SKM-1 (cell line): ENCODE measurements at regions not wholly inside any gene's neighbourhood (a gene's known extent, or its start where the extent isn't known, plus 50 kb on each side); places are given as distances from the start of the nearest gene placed in this dataset.

Source experiments
- DNase-seq: peaks from one replicate; lab custom pipeline; 2025; ENCODE audit not compliant: unreplicated experiment; lab: John Stamatoyannopoulos, UW

GRCh38 chr4:11002961-11003360 lies 318.4 kb upstream of the CLNK start:
- DNase-seq: no peak

DNA sequence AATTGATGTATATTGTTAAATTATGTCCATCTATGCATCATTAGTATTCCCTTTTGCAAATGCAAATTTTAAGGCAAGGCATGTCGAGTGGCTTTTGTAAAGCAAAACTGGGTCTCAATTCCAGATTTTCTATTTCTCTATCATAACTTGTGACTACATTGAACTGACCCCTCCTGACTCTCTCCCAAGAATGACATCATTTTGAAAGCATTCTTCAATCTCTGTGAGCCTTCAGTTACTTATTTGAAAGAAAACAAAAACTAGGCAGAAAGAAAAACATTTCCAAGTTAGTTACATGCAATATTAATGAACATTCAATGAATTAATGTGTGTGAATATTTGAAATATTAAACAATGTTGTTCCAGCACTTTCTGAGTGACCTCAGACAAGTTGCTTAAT lies 314.3 kb upstream of the CLNK start:
- no peak for DNase-seq

GRCh38 chr4:10984815-10985214 lies 300.2 kb upstream of the CLNK start:
- no peak for DNase-seq

DNA sequence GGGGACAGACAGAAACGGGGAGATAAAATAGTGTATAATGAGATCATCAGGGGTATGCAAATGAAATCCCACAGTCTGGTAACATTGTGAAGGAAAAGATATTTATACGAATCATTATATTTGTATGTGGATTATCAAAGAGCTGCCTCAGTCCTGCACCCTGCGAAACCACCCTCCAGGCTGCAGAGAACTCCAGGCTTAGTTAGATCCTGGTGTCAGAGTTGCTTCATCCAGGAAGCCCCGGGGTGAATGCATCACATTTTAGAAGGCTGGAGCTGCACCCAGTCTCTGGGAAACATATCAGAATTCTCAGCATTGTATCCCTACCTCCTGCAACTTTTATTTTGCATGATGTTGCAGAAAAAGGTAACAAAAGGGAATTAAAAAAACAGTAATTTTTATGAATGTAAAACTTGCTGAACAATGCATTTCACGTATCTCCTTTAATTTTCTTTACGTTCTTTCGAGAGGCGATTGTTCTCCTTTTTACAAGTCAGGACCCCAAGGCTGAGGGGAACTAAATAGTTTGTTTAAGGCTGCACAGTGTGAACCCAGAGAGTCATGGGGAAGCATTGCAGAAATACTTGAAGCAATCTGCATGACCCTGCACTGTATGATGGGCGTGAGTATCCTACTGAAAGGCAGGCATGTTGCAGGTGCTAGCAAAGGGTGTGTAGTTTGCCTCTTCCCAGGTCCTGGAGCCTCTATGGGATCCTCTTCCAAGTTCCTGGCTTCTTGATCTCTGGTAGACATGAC lies 299.5 kb upstream of the CLNK start:
- no peak for DNase-seq

- DNase-seq: no peak
These were observed 298.7 kb upstream of the CLNK start for GRCh38 chr4:10983268-10983667.

DNA sequence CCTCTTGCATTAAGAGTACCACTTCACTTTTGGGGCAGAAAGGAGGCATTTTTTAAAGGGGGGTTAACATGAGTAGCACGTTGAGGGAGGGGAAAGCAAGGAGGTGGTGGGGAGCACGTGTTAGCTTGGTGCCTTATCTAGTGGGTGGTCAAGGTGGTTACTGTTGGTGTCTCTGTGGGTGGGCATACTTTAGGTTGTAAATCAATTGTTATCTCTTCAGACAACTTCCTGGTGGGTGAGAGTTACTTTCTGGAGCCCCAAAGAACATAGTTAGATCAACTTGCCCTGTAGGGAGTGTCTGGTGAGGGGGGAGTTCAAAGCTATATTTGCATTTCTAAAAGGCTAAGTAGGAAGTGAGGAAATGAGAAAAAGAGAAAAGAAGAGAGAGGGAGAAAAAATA lies 297.7 kb upstream of the CLNK start:
- DNase-seq: no peak

DNA sequence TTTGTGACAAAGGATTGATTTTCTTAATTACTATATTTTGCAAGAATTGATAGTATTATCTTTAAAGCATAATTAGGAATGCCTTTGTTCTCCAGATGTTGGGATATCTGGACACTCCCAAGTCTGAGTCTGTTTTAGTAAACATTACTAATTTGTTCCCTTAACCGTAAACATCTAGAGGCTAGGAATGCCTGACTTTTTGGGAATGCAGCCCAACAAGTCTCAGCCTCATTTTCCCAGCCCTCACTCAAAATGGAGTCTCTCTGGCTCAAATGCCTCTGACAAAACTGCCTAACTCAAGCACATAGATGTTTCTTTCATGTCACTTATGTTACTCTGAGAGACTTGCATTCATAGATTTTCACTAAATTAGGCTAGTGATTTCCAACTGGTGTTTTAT lies 297.0 kb upstream of the CLNK start:
- no peak for DNase-seq

GRCh38 chr4:10981096-10981495 lies 296.5 kb upstream of the CLNK start:
- DNase-seq: no peak

DNA sequence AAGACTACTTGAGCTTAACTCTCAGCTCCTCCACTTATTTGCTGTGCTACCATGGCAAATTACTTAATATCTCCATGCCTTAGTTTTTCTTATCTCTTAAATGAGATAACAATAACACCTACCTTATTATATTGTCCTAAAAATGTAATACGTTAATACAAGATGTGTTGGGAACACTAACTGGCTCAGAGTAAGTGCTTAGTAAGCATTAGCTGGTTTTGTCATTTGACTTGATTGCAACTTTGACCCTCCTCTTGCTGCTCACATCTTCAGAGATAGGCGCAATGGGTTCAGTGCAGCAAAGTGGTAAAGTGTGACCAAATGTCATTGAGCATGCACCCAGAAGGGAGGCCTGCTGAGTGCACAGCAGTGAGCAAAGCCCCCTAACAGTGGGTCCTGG lies 294.5 kb upstream of the CLNK start:
- no peak for DNase-seq

- no peak for DNase-seq
These were observed 293.0 kb upstream of the CLNK start for GRCh38 chr4:10977534-10977933.

DNA sequence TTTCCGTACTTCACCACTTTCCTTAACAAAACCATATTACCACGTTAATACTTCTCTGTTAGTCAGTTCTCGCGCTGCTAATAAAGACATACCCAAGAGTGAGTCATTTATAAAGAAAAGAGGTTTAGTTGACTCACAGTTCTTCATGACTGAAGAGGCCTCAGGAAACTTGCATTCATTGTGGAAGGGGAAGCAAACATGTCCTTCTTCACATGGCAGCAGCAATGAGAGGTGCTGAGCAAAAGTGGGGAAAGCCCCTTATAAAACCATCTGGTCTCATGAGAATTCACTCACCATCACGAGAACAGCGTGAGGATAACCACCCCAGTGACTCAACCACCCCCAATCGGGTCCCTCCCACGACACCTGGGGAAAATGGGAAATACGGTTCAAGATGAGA lies 289.8 kb upstream of the CLNK start:
- DNase-seq: no peak

DNA sequence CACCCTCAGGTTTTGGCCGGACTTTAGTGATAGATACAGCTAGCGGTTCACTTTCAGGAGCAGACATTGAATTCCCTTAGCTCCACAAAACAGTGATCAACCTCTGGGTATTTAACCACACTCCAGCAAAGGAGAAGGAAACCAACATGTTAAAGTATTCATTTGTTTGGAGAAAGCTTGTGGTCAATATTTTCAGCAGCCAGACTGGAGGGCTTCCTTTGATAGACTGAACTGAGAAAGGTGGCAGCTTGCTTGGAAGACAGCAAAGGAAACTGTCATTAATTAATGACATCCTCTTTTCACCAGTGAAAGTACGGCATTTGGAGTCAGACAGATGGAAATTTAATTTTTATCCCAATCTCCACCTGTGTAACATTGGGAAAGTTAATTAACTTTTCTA lies 289.1 kb upstream of the CLNK start:
- DNase-seq: no peak

- no peak for DNase-seq
These were observed 287.3 kb upstream of the CLNK start for GRCh38 chr4:10971800-10972401.

GRCh38 chr4:10965196-10965595 lies 280.6 kb upstream of the CLNK start:
- no peak for DNase-seq

DNA sequence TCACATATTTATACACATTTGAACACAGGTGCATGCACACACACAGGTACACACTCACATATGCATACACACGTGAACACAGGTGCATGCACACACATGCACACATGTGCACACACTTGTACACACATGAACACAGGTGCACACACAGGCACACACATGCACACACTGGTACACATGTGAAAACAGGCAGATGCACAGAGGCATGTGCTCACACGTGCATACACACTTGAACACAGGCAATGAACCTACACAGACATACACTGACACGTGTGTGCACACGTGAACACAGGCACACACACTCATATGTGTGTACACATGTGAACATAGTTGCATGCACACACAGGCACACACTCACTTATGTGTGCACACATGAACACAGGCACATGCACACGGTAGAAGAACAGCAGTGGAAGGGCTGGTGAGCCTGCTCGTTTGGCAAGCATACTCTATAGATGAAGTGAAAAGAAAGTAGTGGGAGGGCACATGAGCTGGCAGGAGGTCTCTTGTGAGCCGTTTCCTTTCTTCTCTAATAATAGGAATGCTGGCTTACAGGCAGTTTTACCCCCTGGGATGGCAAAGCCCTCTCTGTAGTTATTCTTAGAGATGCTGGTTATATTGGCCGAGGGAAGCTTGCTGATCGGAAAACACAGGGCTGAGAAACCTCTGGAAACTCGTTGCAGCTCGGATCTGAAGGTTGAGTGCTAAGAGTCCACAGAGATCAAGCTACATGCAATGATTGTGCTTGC lies 279.6 kb upstream of the CLNK start:
- no peak for DNase-seq

DNA sequence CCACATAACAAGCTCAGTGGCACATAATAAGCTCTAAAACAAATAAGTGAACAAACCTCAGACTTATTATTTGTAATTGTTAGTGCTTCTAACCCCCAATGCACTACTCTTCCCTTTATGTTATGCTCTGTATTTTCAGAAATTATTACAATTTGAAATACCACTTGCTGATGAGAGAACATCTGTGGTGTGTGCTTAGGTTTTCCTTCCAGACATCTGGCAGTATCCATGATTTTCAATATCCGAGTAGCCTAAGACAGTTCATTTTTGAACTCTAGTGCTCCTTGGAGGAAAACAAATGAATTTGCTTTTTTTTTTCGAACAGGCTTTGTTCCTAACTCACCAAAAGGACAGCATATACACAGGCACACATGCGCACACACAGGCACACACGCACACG lies 278.7 kb upstream of the CLNK start:
- DNase-seq: no peak

- no peak for DNase-seq
These were observed 277.7 kb upstream of the CLNK start for GRCh38 chr4:10962246-10962645.

DNA sequence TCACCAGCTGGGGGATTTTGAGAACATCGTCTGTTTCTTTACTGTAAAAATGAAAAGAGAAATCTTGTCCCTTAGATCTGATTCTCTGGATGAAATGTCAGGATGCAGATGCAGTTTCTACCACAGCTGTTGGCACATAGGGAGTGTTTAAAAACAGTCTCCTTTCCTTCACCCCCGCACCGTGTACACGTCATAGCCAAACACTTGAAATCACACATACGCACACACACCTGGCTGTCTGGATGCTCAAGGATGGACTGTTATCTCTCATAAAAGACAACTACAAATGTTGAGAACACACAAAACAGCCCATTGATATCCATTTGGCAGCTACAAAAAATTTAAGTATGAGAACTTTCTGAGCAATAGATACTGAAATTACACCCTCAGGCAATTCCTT lies 275.8 kb upstream of the CLNK start:
- no peak for DNase-seq

GRCh38 chr4:10959586-10959985 lies 275.0 kb upstream of the CLNK start:
- DNase-seq: no peak

DNA sequence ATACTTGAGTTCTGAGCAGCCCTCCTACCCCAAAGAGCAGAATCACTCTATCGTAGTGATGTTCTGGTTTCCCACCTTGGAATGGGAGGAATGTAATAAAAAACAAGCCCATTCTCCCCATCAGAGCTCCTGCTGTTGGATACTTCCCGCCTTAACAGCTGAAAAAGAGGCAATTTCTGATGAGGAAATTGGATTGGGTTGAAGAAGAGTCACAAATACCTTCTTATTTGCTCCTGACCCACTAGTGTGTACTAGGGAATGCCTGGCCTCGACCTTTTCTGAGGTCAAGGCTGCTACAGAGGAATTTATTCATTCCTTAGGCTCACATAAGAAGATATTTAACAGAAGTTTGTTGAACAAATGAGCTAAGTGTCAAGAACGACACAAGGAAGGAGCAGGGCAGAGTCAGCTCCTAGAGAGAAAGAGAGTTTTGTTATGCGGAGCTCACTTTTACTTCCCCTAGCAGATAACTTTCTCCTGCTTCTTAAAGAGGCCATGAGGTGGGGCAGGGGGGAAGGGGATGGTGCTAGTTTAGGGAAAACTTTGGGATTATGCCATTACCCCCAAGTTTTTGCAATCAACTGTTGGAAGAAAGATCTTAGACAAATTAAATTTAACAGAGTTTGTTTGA lies 273.8 kb upstream of the CLNK start:
- DNase-seq: no peak

DNA sequence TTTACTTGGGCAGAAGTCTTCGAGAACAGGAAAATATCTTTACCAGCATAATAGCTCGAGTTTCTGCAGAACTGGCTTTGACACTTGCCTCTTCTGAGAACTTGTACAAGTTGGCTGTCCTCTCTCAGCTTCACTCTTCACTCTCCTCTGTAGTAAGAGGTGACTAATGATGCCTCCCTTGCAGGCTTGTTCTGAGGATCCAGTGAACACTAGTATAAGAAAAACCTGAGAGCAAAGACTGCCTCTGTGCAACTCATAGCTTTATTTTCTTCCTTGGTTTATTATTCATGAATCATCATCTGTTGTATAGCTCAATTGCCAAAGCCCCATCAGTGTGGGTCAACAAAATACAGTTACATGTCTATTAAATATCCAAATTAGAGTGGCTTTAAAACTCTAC lies 266.7 kb upstream of the CLNK start:
- no peak for DNase-seq
